ENCODE measurements at regions not wholly inside any gene's neighbourhood (a gene's known extent, or its start where the extent isn't known, plus 50 kb on each side); places are given as distances from the start of the nearest gene placed in this dataset.

DNA sequence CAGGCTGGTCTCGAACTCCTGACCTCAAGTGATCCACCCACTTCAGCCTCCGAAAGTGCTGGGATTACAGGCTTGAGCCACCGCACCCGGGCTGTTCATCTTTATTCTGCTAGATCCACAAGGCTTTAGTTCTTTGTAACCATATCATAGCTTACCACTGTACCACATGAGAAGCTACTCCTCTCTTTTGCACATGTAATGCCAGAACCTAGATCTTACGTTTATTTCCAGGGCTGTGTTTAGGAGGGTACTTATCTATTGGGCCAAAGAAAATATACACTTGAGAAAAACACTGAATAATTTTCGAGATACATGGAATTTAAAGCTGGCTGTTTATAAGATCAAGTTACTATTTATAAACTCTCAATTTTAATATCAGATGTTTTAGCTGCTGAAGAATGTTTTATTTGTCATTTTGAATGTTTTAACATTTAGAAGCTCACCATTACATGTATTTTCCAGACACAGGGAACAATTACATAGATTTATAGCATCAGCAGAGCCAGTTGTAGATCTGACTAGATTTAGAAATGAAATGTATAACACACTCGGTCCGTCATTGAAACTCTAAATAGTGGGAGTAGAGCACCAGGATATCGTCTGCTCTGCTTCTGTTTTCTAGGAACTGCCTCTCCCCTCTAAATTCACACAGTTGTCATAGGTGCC is 155.3 kb upstream of the HAND2 start:
- TF ChIP-seq, protein P1, sequence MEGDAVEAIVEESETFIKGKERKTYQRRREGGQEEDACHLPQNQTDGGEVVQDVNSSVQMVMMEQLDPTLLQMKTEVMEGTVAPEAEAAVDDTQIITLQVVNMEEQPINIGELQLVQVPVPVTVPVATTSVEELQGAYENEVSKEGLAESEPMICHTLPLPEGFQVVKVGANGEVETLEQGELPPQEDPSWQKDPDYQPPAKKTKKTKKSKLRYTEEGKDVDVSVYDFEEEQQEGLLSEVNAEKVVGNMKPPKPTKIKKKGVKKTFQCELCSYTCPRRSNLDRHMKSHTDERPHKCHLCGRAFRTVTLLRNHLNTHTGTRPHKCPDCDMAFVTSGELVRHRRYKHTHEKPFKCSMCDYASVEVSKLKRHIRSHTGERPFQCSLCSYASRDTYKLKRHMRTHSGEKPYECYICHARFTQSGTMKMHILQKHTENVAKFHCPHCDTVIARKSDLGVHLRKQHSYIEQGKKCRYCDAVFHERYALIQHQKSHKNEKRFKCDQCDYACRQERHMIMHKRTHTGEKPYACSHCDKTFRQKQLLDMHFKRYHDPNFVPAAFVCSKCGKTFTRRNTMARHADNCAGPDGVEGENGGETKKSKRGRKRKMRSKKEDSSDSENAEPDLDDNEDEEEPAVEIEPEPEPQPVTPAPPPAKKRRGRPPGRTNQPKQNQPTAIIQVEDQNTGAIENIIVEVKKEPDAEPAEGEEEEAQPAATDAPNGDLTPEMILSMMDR (IDR thresholded peaks at IDR 0.05): no peak
- TF ChIP-seq POLR2A (IDR thresholded peaks at IDR 0.05): no peak

Data from heart left ventricle (tissue), 13 donors.